T-cell (primary cell): ENCODE measurements at regions not wholly inside any gene's neighbourhood (a gene's known extent, or its start where the extent isn't known, plus 50 kb on each side); places are given as distances from the start of the nearest gene placed in this dataset.

ENCODE experiments used
- ATAC-seq, 4 experiments: fragments of 200-7000 bp in 3 of 4; fragments of 150-1000 bp in 1 of 4; cut with Tn5 transposase; replicated peaks in 1 of 4; 1 replicate in 3 of 4; 2 replicates in 1 of 4; pipeline ENCODE4 v1.10.0; 2021; ENCODE audit warnings: moderate library complexity in 3 of 4, mild to moderate bottlenecking in 2 of 4, moderate number of reproducible peaks in 1 of 4
- CTCF ChIA-PET, 2 donors: fragments of 300-600 bp; sonication (Branson Sonifier 250); formaldehyde crosslinking; loops; one replicate each; lab custom pipeline; 2022; ENCODE audit warnings: antibody characterized with exemption in 2 of 2; lab: Charles Lee
- POLR2A ChIA-PET, 2 donors: fragments of 300-600 bp; sonication (Branson Sonifier 250); formaldehyde crosslinking; loops; one replicate each; lab custom pipeline; 2022; ENCODE audit warnings: antibody characterized with exemption in 2 of 2; lab: Charles Lee
- DNase-seq, 35 experiments: peaks; one replicate each; pipeline versions ENCODE4 v3.0.0 to v3.0.0-alpha.2; 2013 to 2023
- H3K27ac ChIP-seq: one replicate; pipeline ENCODE4 v1.5.1; 2013; ENCODE audit warnings: low read length
- H3K27me3 ChIP-seq, 2 experiments: replicated peaks in 1 of 2; 1 replicate in 1 of 2; 2 replicates in 1 of 2; pipeline versions ENCODE4 v1.6.1 to v1.7.0; 2013; ENCODE audit warnings: low read length in 1 of 2, mixed read lengths in 1 of 2; ENCODE audit not compliant: control insufficient read depth in 2 of 2, insufficient read depth in 2 of 2; ENCODE audit errors: extremely low read depth in 1 of 2
- H3K36me3 ChIP-seq, 2 donors: 1 replicate in 1 of 2; 2 replicates in 1 of 2; pipeline versions ENCODE4 v1.6.1 to v1.7.0; 2013; ENCODE audit warnings: low read length in 1 of 2; ENCODE audit not compliant: control insufficient read depth in 2 of 2, insufficient read depth in 1 of 2; ENCODE audit errors: extremely low read depth in 1 of 2
- H3K4me1 ChIP-seq, 2 experiments: 1 replicate in 1 of 2; 2 replicates in 1 of 2; pipeline versions ENCODE4 v1.6.1 to v1.7.0; 2013; ENCODE audit warnings: low read length in 2 of 2, mixed read lengths in 1 of 2; ENCODE audit not compliant: insufficient read depth in 2 of 2, control insufficient read depth in 1 of 2; ENCODE audit errors: extremely low read depth in 1 of 2
- H3K4me3 ChIP-seq, 2 donors: 1 replicate in 1 of 2; 2 replicates in 1 of 2; pipeline versions ENCODE4 v1.5.1 to v1.7.0; 2013; ENCODE audit warnings: mild to moderate bottlenecking in 2 of 2, low read length in 1 of 2, moderate library complexity in 1 of 2; ENCODE audit not compliant: control insufficient read depth in 1 of 2; ENCODE audit errors: extremely low read depth in 1 of 2
- H3K9me3 ChIP-seq: 2 replicates; pipeline ENCODE4 v1.7.0; 2013
- H3K27ac Mint-ChIP-seq, 2 donors: one replicate each; pipeline ENCODE4 v1.8.0; 2020 to 2021; ENCODE audit warnings: mild to moderate bottlenecking in 2 of 2, mixed read lengths in 2 of 2
- H3K27me3 Mint-ChIP-seq, 2 donors: one replicate each; pipeline ENCODE4 v1.8.0; 2021 to 2022; ENCODE audit warnings: mixed read lengths in 2 of 2
- H3K36me3 Mint-ChIP-seq: one replicate; pipeline ENCODE4 v1.8.0; 2021; ENCODE audit warnings: mixed read lengths
- H3K4me1 Mint-ChIP-seq, 3 donors: one replicate each; pipeline ENCODE4 v1.8.0; 2020 to 2022; ENCODE audit warnings: mixed read lengths in 3 of 3, mild to moderate bottlenecking in 1 of 3
- H3K4me3 Mint-ChIP-seq, 3 donors: one replicate each; pipeline ENCODE4 v1.8.0; 2020 to 2022; ENCODE audit warnings: mild to moderate bottlenecking in 3 of 3, mixed read lengths in 3 of 3, moderate library complexity in 3 of 3
- H3K9me3 Mint-ChIP-seq, 3 donors: one replicate each; pipeline ENCODE4 v1.8.0; 2020 to 2022; ENCODE audit warnings: mixed read lengths in 3 of 3
- WGBS: methylation state at CpG from one replicate; pipeline ENCODE4 v1.1.5; 2013; ENCODE audit warnings: missing lambda C conversion rate; ENCODE audit not compliant: insufficient coverage; 5-methylcytosine and 5-hydroxymethylcytosine counted together

DNA sequence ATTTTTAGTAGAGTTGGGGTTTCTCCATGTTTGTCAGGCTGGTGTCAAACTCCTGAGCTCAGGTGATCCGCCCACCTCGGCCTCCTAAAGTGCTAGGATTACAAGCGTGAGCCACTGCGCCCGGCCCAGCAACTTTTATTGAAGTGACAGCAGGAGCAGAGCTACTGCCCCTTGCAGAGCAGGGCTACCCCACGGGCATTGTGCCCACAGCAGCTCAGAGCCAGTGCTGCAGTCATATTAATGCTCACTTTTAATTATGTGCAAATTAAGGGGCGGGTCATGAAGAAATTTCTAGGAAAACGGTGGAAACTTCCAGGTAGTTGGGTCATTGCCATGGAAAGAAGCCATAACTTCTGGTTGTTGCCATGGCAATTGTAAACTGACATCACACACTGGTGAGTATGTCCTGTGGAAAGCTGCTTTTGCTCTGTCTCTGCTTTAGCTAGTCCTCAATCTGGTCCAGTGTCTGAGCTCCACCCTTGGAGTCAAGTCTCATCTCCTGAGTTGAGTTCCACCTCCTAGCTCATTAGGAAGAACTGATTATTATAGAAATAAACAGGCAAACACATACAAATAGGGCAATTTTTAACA is 127.3 kb upstream of the ADGRL4 start:
- Histone ChIP-seq H3K36me3 (no peaks in the 10 kb centered on the region), H3K9me3 (no peaks in the 10 kb centered on the region), H3K27ac (no peak overlapping the region), H3K4me3 (no peak overlapping the region), H3K27me3 (no peaks in the 10 kb centered on the region), H3K4me1 (no peaks in the 10 kb centered on the region)
- H3K9me3 Mint-ChIP-seq = peaks cover 3 to 17% (median 16%) of the 10 kb centered on the region in 3 donors
- H3K27me3 Mint-ChIP-seq = no peaks in the 10 kb centered on the region
- no peaks in the 10 kb centered on the region for H3K36me3 Mint-ChIP-seq
- H3K4me3 Mint-ChIP-seq = no peak overlapping the region
- no peak overlapping the region for H3K27ac Mint-ChIP-seq
- ChIA-PET CTCF (no interaction called here), POLR2A (no interaction called here)
- H3K4me1 Mint-ChIP-seq = no peaks in the 10 kb centered on the region
- 78% methylated on average over 8 of the region's 8 CpGs for WGBS
- no peak for ATAC-seq
- no peak for DNase-seq

DNA sequence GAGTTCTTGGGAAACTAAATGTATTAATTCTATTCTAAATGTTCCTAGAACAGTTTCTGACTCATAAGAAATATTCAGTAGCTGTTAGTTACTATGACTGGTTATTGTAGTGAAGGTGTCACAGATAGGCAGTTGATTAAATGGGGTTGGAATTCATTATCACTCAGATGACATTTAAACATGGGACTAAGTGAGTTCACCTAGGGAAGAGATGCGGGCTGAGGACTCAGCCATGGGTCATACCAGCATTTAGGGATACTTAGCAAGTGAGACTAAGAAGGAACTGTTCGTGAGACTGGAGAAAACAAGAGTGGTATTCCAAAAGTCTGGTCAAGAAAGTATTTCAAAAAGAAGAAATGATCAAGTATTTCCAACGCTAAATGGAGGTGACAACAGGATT is 125.1 kb upstream of the ADGRL4 start:
- H3K36me3 Mint-ChIP-seq = no peaks in the 10 kb centered on the region
- 82% methylated on average over 3 of the region's 3 CpGs for WGBS
- H3K27ac Mint-ChIP-seq = no peak overlapping the region

GRCh38 chr1:79129914-79130313 is 123.4 kb upstream of the ADGRL4 start:
- WGBS = no CpG with 5 or more reads among the region's 3 CpGs
- Mint-ChIP-seq H3K9me3 (peaks cover 0 to 8% (median 5%) of the 10 kb centered on the region in 3 donors), H3K27ac (no peak overlapping the region), H3K27me3 (no peaks in the 10 kb centered on the region), H3K36me3 (no peaks in the 10 kb centered on the region), H3K4me3 (no peak overlapping the region), H3K4me1 (no peaks in the 10 kb centered on the region)
- ATAC-seq (no peak), DNase-seq (no peak)
- H3K4me1 ChIP-seq = no peaks in the 10 kb centered on the region
- ChIA-PET POLR2A (no interaction called here), CTCF (interaction anchor here in 1 of 2 donors (0.6 kb wide), 1 partner anchor 40 kb away, joined by 3 read pairs; no protein-coding TSS in a partner anchor)
- no peak overlapping the region for H3K27ac ChIP-seq
- no peaks in the 10 kb centered on the region for H3K9me3 ChIP-seq
- no peak overlapping the region for H3K4me3 ChIP-seq
- H3K27me3 ChIP-seq = no peaks in the 10 kb centered on the region
- H3K36me3 ChIP-seq = no peaks in the 10 kb centered on the region

More for the DNA sequence above, 125.1 kb upstream of the ADGRL4 start:
- Mint-ChIP-seq H3K4me3 (no peak overlapping the region), H3K27me3 (no peaks in the 10 kb centered on the region), H3K9me3 (peaks cover 0 to 12% (median 6%) of the 10 kb centered on the region in 3 donors), H3K4me1 (no peaks in the 10 kb centered on the region)
- no peaks in the 10 kb centered on the region for H3K4me1 ChIP-seq
- H3K36me3 ChIP-seq = no peaks in the 10 kb centered on the region
- H3K9me3 ChIP-seq = no peaks in the 10 kb centered on the region
- CTCF ChIA-PET = no interaction called here
- POLR2A ChIA-PET = no interaction called here
- no peak overlapping the region for H3K4me3 ChIP-seq
- no peaks in the 10 kb centered on the region for H3K27me3 ChIP-seq
- H3K27ac ChIP-seq = no peak overlapping the region
- ATAC-seq (no peak), DNase-seq (no peak)

DNA sequence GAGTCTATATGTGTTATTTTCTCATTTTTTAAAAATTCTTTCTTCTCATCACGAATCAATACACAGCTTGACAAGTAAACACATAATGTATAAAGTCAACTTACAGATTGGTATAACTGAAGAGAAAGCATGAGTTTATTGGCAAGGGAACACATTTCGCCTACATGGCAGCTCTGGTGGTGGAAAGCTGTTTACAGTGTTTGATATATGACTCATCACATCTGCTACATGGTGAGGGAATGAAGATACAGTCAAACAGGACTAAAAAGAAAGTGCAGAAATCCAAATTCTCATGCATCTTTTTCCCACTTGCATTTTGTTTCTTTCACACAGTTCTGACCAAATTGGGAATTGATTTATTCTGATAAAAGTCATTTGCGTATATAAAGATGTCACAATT is 122.2 kb upstream of the ADGRL4 start:
- H3K4me3 ChIP-seq = no peak overlapping the region
- ChIA-PET CTCF (no interaction called here), POLR2A (no interaction called here)
- H3K27me3 ChIP-seq = no peaks in the 10 kb centered on the region
- ATAC-seq (no peak), DNase-seq (no peak)
- H3K9me3 ChIP-seq = no peaks in the 10 kb centered on the region
- WGBS = no CpG with 5 or more reads among the region's 3 CpGs
- Mint-ChIP-seq H3K4me3 (no peak overlapping the region), H3K4me1 (no peaks in the 10 kb centered on the region), H3K27ac (no peak overlapping the region), H3K27me3 (no peaks in the 10 kb centered on the region), H3K36me3 (no peaks in the 10 kb centered on the region), H3K9me3 (peaks cover 0 to 7% (median 2%) of the 10 kb centered on the region in 3 donors)
- no peaks in the 10 kb centered on the region for H3K4me1 ChIP-seq
- no peak overlapping the region for H3K27ac ChIP-seq
- no peaks in the 10 kb centered on the region for H3K36me3 ChIP-seq

DNA sequence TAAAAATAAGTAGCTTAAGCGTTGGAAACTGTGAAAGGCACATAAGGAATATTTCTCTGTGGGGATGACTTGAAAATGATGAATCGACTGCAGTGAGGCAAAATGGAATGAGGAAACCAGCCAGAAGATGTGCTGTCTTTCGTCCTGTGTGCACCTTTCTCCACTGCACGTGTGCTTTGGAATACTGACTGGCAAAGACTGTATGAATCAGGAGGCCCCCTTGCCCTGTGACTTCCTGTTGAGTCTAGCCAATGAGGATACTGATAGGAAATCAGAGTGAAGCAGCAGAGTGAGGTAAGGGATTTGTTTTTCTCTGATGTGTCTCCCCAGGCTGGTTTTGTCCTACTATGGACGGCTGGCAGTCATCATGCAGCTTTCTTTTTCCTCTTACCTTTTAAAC is 118.2 kb upstream of the ADGRL4 start:
- POLR2A ChIA-PET = no interaction called here

DNA sequence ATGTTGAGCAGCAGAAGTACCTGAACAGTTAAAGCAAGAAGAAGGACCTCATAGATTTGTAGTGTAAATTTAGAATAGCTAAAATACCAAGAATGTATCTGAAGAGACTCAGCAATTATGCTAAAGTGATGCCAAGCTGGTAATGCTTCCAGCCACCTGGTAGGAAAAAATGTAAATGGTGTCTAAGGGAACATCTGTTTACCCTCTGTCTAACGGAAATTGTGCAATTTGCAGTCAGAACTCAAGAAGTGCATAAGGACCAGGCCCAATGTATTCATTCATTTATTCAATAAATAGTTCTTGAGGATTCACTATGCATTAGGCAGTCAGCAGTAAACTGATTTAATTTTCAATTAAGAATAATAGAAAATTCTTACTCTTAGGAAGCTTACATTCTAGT is 116.0 kb upstream of the ADGRL4 start:
- Histone ChIP-seq H3K36me3 (no peaks in the 10 kb centered on the region), H3K4me3 (no peak overlapping the region), H3K27ac (no peak overlapping the region), H3K27me3 (no peaks in the 10 kb centered on the region), H3K4me1 (no peaks in the 10 kb centered on the region), H3K9me3 (no peaks in the 10 kb centered on the region)
- POLR2A ChIA-PET = no interaction called here
- WGBS = no CpG with 5 or more reads among the region's 1 CpG
- no peak for DNase-seq
- no peak overlapping the region for H3K27ac Mint-ChIP-seq
- H3K36me3 Mint-ChIP-seq = no peaks in the 10 kb centered on the region
- ATAC-seq = no peak
- no peaks in the 10 kb centered on the region for H3K4me1 Mint-ChIP-seq
- no peak overlapping the region for H3K4me3 Mint-ChIP-seq
- peaks cover 0 to 14% (median 3%) of the 10 kb centered on the region in 3 donors for H3K9me3 Mint-ChIP-seq
- CTCF ChIA-PET = no interaction called here
- H3K27me3 Mint-ChIP-seq = no peaks in the 10 kb centered on the region

More for the DNA sequence above, 118.2 kb upstream of the ADGRL4 start:
- Mint-ChIP-seq H3K4me1 (no peaks in the 10 kb centered on the region), H3K27me3 (no peaks in the 10 kb centered on the region), H3K36me3 (no peaks in the 10 kb centered on the region), H3K27ac (no peak overlapping the region), H3K9me3 (peaks cover 0 to 11% (median 0%) of the 10 kb centered on the region in 3 donors), H3K4me3 (no peak overlapping the region)
- ATAC-seq (no peak), DNase-seq (no peak)
- 63% methylated on average over 4 of the region's 5 CpGs for WGBS
- CTCF ChIA-PET = no interaction called here
- no peaks in the 10 kb centered on the region for H3K9me3 ChIP-seq
- no peaks in the 10 kb centered on the region for H3K4me1 ChIP-seq
- no peak overlapping the region for H3K4me3 ChIP-seq
- H3K27ac ChIP-seq = no peak overlapping the region
- no peaks in the 10 kb centered on the region for H3K36me3 ChIP-seq
- H3K27me3 ChIP-seq = no peaks in the 10 kb centered on the region

DNA sequence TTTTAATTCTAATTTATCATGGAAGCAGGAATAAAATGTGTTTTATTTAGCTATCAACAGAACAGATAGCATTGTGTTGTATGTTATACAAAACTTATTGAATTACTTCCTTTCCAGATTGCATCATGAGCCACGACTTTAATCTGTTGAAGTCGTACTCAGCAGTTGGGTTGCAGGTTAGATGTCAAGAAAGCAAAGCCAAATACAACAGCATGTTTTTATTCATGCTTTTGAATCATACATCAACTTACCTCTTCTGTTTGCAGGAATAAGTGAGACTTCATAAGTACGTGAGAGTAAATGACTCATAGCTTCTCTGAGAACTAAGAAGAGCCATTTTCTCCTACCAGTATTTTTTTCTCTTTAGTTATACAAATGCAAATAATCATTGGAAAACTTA is 110.8 kb upstream of the ADGRL4 start:
- H3K36me3 Mint-ChIP-seq = no peaks in the 10 kb centered on the region
- DNase-seq (no peak), ATAC-seq (no peak)
- no peak overlapping the region for H3K27ac Mint-ChIP-seq
- Histone ChIP-seq H3K4me3 (no peak overlapping the region), H3K27ac (no peak overlapping the region), H3K4me1 (no peaks in the 10 kb centered on the region), H3K9me3 (no peaks in the 10 kb centered on the region), H3K36me3 (no peaks in the 10 kb centered on the region), H3K27me3 (no peaks in the 10 kb centered on the region)
- WGBS = no CpG with 5 or more reads among the region's 3 CpGs
- H3K9me3 Mint-ChIP-seq = peaks cover 3 to 8% (median 3%) of the 10 kb centered on the region in 3 donors
- no peaks in the 10 kb centered on the region for H3K27me3 Mint-ChIP-seq
- no peaks in the 10 kb centered on the region for H3K4me1 Mint-ChIP-seq
- ChIA-PET CTCF (interaction anchor here in 1 of 2 donors (0.5 kb wide), 1 partner anchor 415 kb away, joined by 3 read pairs; no protein-coding TSS in a partner anchor), POLR2A (no interaction called here)
- H3K4me3 Mint-ChIP-seq = no peak overlapping the region
